GM23338 (cell line): ENCODE measurements at regions not wholly inside any gene's neighbourhood (a gene's known extent, or its start where the extent isn't known, plus 50 kb on each side); places are given as distances from the start of the nearest gene placed in this dataset.

Experiments used
- ATAC-seq: fragments of 200-7000 bp; cut with Tn5 transposase; 3 replicates; pipeline ENCODE4 v1.9.1; 2020
- DNase-seq: peaks from one replicate; pipeline ENCODE4 v3.0.0-alpha.2; 2015; ENCODE audit warnings: low spot score
- H2AFZ ChIP-seq: fragments of 200-600 bp; sonication (generic); 2 replicates; pipeline ENCODE4 v1.8.0; 2016; ENCODE audit warnings: antibody characterized with exemption, mild to moderate bottlenecking, moderate library complexity
- H3F3A ChIP-seq: fragments of 200-600 bp; sonication (generic); replicated peaks from 2 replicates; pipeline ENCODE4 v1.8.0; 2017; ENCODE audit warnings: antibody characterized with exemption, mixed run types, low read depth
- H3K27ac ChIP-seq: fragments of 200-600 bp; sonication (generic); 2 replicates; pipeline ENCODE4 v1.6.1; 2016; ENCODE audit warnings: low read depth
- H3K27me3 ChIP-seq: fragments of 200-600 bp; sonication (generic); 2 replicates; pipeline ENCODE4 v1.8.0; 2016; ENCODE audit warnings: mild to moderate bottlenecking, mixed run types, moderate library complexity; ENCODE audit not compliant: insufficient read depth
- H3K36me3 ChIP-seq: fragments of 200-600 bp; sonication (generic); 2 replicates; pipeline ENCODE4 v1.8.0; 2016; ENCODE audit warnings: mild to moderate bottlenecking; ENCODE audit not compliant: insufficient read depth
- H3K4me1 ChIP-seq: fragments of 200-600 bp; sonication (generic); 2 replicates; pipeline ENCODE4 v1.8.0; 2016; ENCODE audit warnings: mild to moderate bottlenecking, moderate library complexity; ENCODE audit not compliant: insufficient read depth
- H3K4me2 ChIP-seq: fragments of 200-600 bp; sonication (generic); 2 replicates; pipeline ENCODE4 v1.7.1; 2017; ENCODE audit warnings: mixed run types
- H3K4me3 ChIP-seq: fragments of 200-600 bp; sonication (generic); 2 replicates; pipeline ENCODE4 v1.6.1; 2016; ENCODE audit warnings: mixed run types
- H3K79me2 ChIP-seq: fragments of 200-600 bp; sonication (generic); replicated peaks from 2 replicates; pipeline ENCODE4 v1.8.0; 2017; ENCODE audit warnings: mild to moderate bottlenecking; ENCODE audit not compliant: insufficient read depth
- H3K9me2 ChIP-seq: fragments of 200-600 bp; sonication (generic); 2 replicates; pipeline ENCODE4 v1.8.0; 2017; ENCODE audit not compliant: insufficient read depth
- H4K20me1 ChIP-seq: fragments of 200-600 bp; sonication (generic); replicated peaks from 2 replicates; pipeline ENCODE4 v1.8.0; 2017; ENCODE audit warnings: mild to moderate bottlenecking; ENCODE audit not compliant: insufficient read depth
- H3K27ac Mint-ChIP-seq: 2 replicates; pipeline ENCODE4 v1.8.0; 2020; ENCODE audit warnings: inconsistent platforms, mild to moderate bottlenecking, moderate library complexity, mixed read lengths
- H3K27me3 Mint-ChIP-seq: 3 replicates; pipeline ENCODE4 v1.8.0; 2022; ENCODE audit warnings: low read depth, mild to moderate bottlenecking, moderate library complexity, mixed read lengths, inconsistent platforms; ENCODE audit not compliant: insufficient read depth, poor library complexity
- H3K36me3 Mint-ChIP-seq: 3 replicates; pipeline ENCODE4 v1.8.0; 2021; ENCODE audit warnings: low read depth, mild to moderate bottlenecking, inconsistent platforms, moderate library complexity, mixed read lengths
- H3K4me1 Mint-ChIP-seq: 3 replicates; pipeline ENCODE4 v1.8.0; 2020; ENCODE audit warnings: mild to moderate bottlenecking, inconsistent platforms, mixed read lengths
- H3K4me3 Mint-ChIP-seq: 3 replicates; pipeline ENCODE4 v1.8.0; 2021; ENCODE audit warnings: moderate library complexity, mild to moderate bottlenecking, inconsistent platforms, mixed read lengths
- H3K9me3 Mint-ChIP-seq: 3 replicates; pipeline ENCODE4 v1.8.0; 2020; ENCODE audit warnings: moderate library complexity, mild to moderate bottlenecking, inconsistent platforms, mixed read lengths
- CREB1 ChIP-seq: fragments of 250-450 bp; sonication (Bioruptor Pico); IDR thresholded peaks from 2 replicates; pipeline ENCODE4 v1.5.0; 2020; ENCODE audit warnings: low read depth, mild to moderate bottlenecking, moderate library complexity
- CTCF ChIP-seq, 2 experiments: fragments of 200-600 bp in 1 of 2; sonication (generic) in 1 of 2; conservative IDR thresholded peaks; 2 replicates each; pipeline versions ENCODE4 v1.5.1 to v1.6.1; 2016 to 2017; ENCODE audit warnings: antibody characterized with exemption in 2 of 2, low read depth in 2 of 2, mild to moderate bottlenecking in 2 of 2, moderate library complexity in 1 of 2
- ETS1 ChIP-seq: IDR thresholded peaks from 2 replicates; pipeline ENCODE4 v1.6.1; 2016; ENCODE audit warnings: antibody characterized with exemption
- EZH2 ChIP-seq: fragments of 200-600 bp; sonication (generic); IDR thresholded peaks from one replicate; pipeline ENCODE4 v1.8.0; 2017; ENCODE audit warnings: antibody characterized with exemption, mild to moderate bottlenecking, low read depth; ENCODE audit not compliant: unreplicated experiment
- EZH2phosphoT487 ChIP-seq: fragments of 200-600 bp; sonication (generic); IDR thresholded peaks from one replicate; pipeline ENCODE4 v1.8.1; 2018; ENCODE audit warnings: antibody characterized with exemption; ENCODE audit not compliant: unreplicated experiment
- JUNB ChIP-seq: IDR thresholded peaks from one replicate; pipeline ENCODE4 v1.6.1; 2016; ENCODE audit warnings: antibody characterized with exemption; ENCODE audit not compliant: unreplicated experiment
- NANOG ChIP-seq: IDR thresholded peaks from 2 replicates; pipeline ENCODE4 v1.6.1; 2016; ENCODE audit warnings: antibody characterized with exemption, borderline replicate concordance
- POLR2AphosphoS5 ChIP-seq: IDR thresholded peaks from 2 replicates; pipeline ENCODE4 v1.6.1; 2016; ENCODE audit warnings: antibody characterized with exemption, low read depth
- REST ChIP-seq: IDR thresholded peaks from one replicate; pipeline ENCODE4 v1.6.1; 2018; ENCODE audit warnings: antibody characterized with exemption; ENCODE audit not compliant: unreplicated experiment
- STAT1 ChIP-seq: IDR thresholded peaks from one replicate; pipeline ENCODE4 v1.6.1; 2016; ENCODE audit warnings: antibody characterized with exemption; ENCODE audit not compliant: unreplicated experiment
- ZNF114 ChIP-seq: fragments of 250-450 bp; sonication (Bioruptor Pico); IDR thresholded peaks from 2 replicates; pipeline ENCODE4 v1.5.0; 2020; ENCODE audit warnings: mild to moderate bottlenecking, moderate library complexity
- ZNF331 ChIP-seq: fragments of 250-450 bp; sonication (Bioruptor Pico); IDR thresholded peaks from 2 replicates; pipeline ENCODE4 v1.5.0; 2020; ENCODE audit warnings: low read depth, mild to moderate bottlenecking, moderate library complexity
- ZNF462 ChIP-seq: fragments of 250-450 bp; sonication (Bioruptor Pico); IDR thresholded peaks from 2 replicates; pipeline ENCODE4 v1.5.0; 2020; ENCODE audit warnings: mild to moderate bottlenecking, moderate library complexity

- Histone ChIP-seq H3K27ac (no peak overlapping the region), H3F3A (no peaks in the 10 kb centered on the region), H3K4me2 (no peak overlapping the region), H3K9me2 (no peaks in the 10 kb centered on the region), H4K20me1 (no peaks in the 10 kb centered on the region), H2AFZ (no peak overlapping the region), H3K4me3 (no peak overlapping the region), H3K4me1 (no peaks in the 10 kb centered on the region), H3K27me3 (no peaks in the 10 kb centered on the region), H3K36me3 (no peaks in the 10 kb centered on the region), H3K79me2 (no peaks in the 10 kb centered on the region)
- DNase-seq (no peak), ATAC-seq (peak; percentile 36; the same call in 1 of the 3 replicates)
- H3K4me3 Mint-ChIP-seq, result no peak overlapping the region
- no peaks in the 10 kb centered on the region for H3K36me3 Mint-ChIP-seq
- no peak overlapping the region for H3K27ac Mint-ChIP-seq
- peaks cover 3% of the 10 kb centered on the region; the same call in 1 of the 3 replicates for H3K4me1 Mint-ChIP-seq
- no peaks in the 10 kb centered on the region for H3K27me3 Mint-ChIP-seq
- TF ChIP-seq ZNF114 (CRISPR knock-in tag) (no peak), POLR2AphosphoS5 (no peak), CREB1 (no peak), ETS1 (no peak), CTCF (conservative IDR thresholded peaks at IDR 0.05; ENCODE audit: low read depth in 2 of 2) (no peak), ZNF462 (no peak), JUNB (no peak), NANOG (no peak), EZH2phosphoT487 (no peak), ZNF331 (CRISPR knock-in tag) (no peak), EZH2 (no peak), STAT1 (no peak), REST (no peak)
- H3K9me3 Mint-ChIP-seq, result no peaks in the 10 kb centered on the region
Observed at GRCh38 chr18:2395427-2396161, 175.7 kb downstream of the METTL4 start.
